ENCODE measurements at regions not wholly inside any gene's neighbourhood (a gene's known extent, or its start where the extent isn't known, plus 50 kb on each side); places are given as distances from the start of the nearest gene placed in this dataset.

DNA sequence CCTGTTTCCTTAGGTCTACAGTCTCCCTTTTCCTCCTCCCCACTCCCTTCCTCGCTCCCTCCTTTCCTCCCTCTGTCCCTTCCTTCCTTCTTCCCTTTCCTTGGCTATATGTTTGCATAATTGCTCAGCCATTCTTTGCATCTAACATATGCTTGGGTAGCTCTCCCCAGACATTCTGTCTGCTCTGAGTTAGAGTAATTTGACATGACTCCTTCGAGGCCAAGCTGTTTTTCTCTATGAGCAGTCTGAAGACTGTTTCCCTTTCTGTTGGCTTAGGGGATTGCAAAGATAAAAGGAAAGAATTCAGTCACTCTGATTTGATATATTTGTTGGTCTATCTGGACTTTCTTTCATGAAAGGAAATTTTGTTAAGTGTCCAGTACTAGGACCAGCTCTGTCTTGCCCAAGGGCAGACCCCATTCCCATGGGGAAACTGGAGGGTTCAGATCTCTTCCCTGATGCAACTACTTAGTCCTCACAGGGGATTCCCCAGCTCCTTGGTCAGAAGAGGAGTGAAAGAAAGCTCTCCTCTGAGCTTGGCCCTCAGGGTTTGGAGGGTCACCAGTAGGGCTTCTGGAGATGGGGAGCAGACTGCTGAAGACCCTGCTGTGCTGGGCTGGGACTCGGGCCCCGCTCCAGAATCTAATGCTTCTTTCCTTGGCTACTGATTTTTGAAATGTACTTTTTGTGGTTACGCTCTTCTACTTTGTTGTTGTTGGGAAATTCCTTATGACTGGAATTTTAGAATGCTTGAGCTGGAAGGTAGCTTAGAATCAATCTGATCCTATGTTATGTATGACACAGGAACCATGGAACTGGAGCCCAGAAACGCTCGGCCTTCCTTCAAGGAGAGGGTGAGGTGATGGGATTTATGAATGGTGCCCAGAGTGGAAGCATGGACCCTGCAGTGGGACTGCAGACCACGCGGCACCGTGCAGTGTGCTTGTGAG is 63.7 kb upstream of the SLC22A23 start:
- H3K27me3 ChIP-seq (ENCODE audit: control insufficient read depth, insufficient read depth, low read length), result no peaks in the 10 kb centered on the region
- TF ChIP-seq, protein P1, sequence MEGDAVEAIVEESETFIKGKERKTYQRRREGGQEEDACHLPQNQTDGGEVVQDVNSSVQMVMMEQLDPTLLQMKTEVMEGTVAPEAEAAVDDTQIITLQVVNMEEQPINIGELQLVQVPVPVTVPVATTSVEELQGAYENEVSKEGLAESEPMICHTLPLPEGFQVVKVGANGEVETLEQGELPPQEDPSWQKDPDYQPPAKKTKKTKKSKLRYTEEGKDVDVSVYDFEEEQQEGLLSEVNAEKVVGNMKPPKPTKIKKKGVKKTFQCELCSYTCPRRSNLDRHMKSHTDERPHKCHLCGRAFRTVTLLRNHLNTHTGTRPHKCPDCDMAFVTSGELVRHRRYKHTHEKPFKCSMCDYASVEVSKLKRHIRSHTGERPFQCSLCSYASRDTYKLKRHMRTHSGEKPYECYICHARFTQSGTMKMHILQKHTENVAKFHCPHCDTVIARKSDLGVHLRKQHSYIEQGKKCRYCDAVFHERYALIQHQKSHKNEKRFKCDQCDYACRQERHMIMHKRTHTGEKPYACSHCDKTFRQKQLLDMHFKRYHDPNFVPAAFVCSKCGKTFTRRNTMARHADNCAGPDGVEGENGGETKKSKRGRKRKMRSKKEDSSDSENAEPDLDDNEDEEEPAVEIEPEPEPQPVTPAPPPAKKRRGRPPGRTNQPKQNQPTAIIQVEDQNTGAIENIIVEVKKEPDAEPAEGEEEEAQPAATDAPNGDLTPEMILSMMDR (IDR thresholded peaks at IDR 0.05; ENCODE audit: insufficient read depth, low read length, severe bottlenecking), result no peak
- H3K36me3 ChIP-seq (ENCODE audit: control insufficient read depth, insufficient read depth, low read length), result no peaks in the 10 kb centered on the region
- DNase-seq (ENCODE audit: low read depth) (no peak), FAIRE-seq (no peak)
- no peak overlapping the region for H3K4me3 ChIP-seq (ENCODE audit: low read depth, low read length)

DNA sequence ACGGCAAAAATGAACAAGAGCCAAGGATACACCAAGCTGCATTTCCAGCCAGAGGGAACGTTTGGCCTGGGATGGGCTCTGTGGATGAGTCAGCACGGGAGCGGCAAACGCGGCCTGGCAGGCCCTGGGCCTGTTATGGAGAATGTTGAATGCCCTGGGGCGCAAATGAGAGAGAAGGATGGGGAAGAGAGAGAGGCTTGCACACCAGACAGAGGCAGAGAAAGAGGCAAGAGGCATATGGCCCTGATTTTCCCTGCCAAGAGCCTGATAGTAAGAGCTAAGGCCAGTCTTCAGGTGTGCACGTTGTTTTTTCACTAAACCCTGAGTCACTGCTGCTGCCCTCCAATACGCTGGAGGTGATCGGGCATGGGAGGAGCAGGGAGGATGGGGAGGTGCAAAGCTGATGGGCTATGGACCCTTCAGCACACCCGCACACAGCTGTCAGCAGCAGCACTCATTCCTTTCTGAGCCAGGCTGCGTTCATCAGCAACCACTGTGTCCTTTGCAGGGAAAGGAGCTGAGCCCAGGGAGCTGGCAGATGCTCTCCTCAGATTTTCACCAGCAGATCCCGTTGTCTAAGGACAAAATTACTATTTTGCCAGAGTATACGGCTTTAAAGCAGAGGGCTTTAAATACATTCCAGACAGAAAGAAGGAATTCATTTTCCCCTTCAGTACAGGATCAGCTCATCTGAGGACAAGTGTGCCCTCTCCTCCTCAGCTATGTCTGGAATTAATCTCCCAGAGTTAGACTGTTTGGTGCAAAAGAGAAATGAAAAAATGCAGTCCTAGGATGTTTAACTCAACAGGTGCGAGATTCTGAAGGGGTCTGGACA is 61.7 kb upstream of the SLC22A23 start:
- FAIRE-seq (peak; percentile 94), DNase-seq (ENCODE audit: low read depth) (peak; percentile 94)
- TF ChIP-seq, protein P1 (IDR thresholded peaks at IDR 0.05; ENCODE audit: insufficient read depth, low read length, severe bottlenecking), result no peak
- no peaks in the 10 kb centered on the region for H3K27me3 ChIP-seq (ENCODE audit: control insufficient read depth, insufficient read depth, low read length)
- H3K36me3 ChIP-seq (ENCODE audit: control insufficient read depth, insufficient read depth, low read length), result no peaks in the 10 kb centered on the region
- H3K4me3 ChIP-seq (ENCODE audit: low read depth, low read length), result no peak overlapping the region

DNA sequence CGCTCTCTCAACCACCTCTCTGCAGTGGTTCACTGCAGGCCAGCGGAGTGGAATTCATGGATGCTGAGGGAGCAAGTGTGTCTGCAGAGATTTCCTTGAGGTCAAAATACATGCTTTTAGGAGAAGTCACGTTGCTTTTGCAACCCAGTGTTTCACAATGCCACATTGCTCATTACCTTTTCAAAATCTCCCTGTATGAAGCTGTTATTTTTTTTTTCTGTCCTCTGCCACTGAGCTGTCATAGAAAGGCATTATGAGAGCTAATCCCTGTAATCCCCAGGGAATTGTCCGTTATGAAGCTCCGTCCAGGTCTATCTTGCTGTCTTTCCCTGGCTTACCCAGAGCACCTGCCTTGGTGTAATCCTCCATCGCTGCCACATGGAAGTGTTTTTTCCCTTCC is 60.5 kb upstream of the SLC22A23 start:
- Histone ChIP-seq H3K27me3 (ENCODE audit: control insufficient read depth, insufficient read depth, low read length) (no peaks in the 10 kb centered on the region), H3K36me3 (ENCODE audit: control insufficient read depth, insufficient read depth, low read length) (no peaks in the 10 kb centered on the region), H3K4me3 (ENCODE audit: low read depth, low read length) (no peak overlapping the region)
- TF ChIP-seq, protein P1 (IDR thresholded peaks at IDR 0.05; ENCODE audit: insufficient read depth, low read length, severe bottlenecking), result no peak
- FAIRE-seq (peak; percentile 96), DNase-seq (ENCODE audit: low read depth) (peak; percentile 98)

DNA sequence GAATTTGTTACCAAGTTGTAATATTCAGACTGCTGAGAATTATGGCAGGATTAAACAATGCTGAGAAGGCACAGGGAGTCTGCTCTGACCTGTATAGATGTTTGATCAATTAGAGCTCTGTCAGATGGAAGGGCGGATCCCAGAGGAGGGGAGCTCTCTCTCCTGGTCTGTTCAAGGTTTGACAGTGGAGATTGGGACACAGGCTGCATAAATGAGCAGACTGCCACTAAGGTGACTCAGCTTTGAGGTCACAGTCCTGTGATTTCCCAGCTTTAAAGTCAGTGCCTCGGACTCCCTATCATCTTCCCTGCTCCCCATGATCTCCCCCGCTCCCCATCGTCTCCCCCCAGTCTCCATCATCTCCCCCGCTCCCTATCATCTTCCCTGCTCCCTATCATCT is 59.2 kb upstream of the SLC22A23 start:
- Histone ChIP-seq H3K4me3 (ENCODE audit: low read depth, low read length) (no peak overlapping the region), H3K36me3 (ENCODE audit: control insufficient read depth, insufficient read depth, low read length) (no peaks in the 10 kb centered on the region), H3K27me3 (ENCODE audit: control insufficient read depth, insufficient read depth, low read length) (no peaks in the 10 kb centered on the region)
- TF ChIP-seq, protein P1 (IDR thresholded peaks at IDR 0.05; ENCODE audit: insufficient read depth, low read length, severe bottlenecking), result no peak
- no peak for FAIRE-seq
- peak; percentile 24 for DNase-seq (ENCODE audit: low read depth)

DNA sequence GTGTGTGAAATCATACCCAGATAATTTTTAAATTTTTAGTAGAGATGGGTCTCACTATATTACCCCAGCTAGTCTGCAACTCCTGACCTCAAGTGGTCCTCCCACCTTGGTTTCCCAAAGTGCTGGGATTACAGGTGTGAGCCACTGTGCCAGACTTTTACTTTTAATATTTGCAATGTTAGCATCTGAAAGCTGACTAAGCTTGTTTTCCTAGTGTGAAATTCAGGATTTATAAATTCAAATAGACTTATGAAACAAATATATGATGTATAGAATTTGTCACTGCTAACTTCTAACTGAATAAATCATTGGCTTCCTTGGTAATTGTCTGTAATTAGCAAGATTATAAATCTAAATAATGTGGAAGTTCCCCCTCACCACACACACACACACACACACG is 58.8 kb upstream of the SLC22A23 start:
- Histone ChIP-seq H3K27me3 (ENCODE audit: control insufficient read depth, insufficient read depth, low read length) (no peaks in the 10 kb centered on the region), H3K4me3 (ENCODE audit: low read depth, low read length) (no peak overlapping the region), H3K36me3 (ENCODE audit: control insufficient read depth, insufficient read depth, low read length) (no peaks in the 10 kb centered on the region)
- DNase-seq (ENCODE audit: low read depth), result no peak
- TF ChIP-seq, protein P1 (IDR thresholded peaks at IDR 0.05; ENCODE audit: insufficient read depth, low read length, severe bottlenecking), result no peak
- no peak for FAIRE-seq

All from bronchial epithelial cell (primary cell).